DND-41 (cell line): ENCODE measurements at regions not wholly inside any gene's neighbourhood (a gene's known extent, or its start where the extent isn't known, plus 50 kb on each side); places are given as distances from the start of the nearest gene placed in this dataset.

Experiments
- CTCF ChIP-seq: IDR thresholded peaks from 2 replicates; pipeline ENCODE4 v1.5.1; 2012; ENCODE audit warnings: borderline replicate concordance, low read length, moderate library complexity, mild to moderate bottlenecking; ENCODE audit not compliant: poor library complexity, severe bottlenecking; ENCODE audit errors: extremely low read depth
- EZH2 ChIP-seq: IDR thresholded peaks from 3 replicates; pipeline ENCODE4 v1.6.1; 2012; ENCODE audit warnings: borderline replicate concordance, low read depth, mild to moderate bottlenecking, moderate library complexity, low read length, inconsistent platforms; ENCODE audit not compliant: severe bottlenecking

- TF ChIP-seq CTCF: no peak
- no peak for TF ChIP-seq EZH2
These were observed 381.8 kb downstream of the MTX2 start for GRCh38 chr2:176650838-176651555.
